HG03039 (cell line): ENCODE measurements at regions not wholly inside any gene's neighbourhood (a gene's known extent, or its start where the extent isn't known, plus 50 kb on each side); places are given as distances from the start of the nearest gene placed in this dataset.
"Not testable (repeated sequence)": the region's sequence is repeated elsewhere in the genome, so short reads cannot be mapped to it uniquely, and the experiment has no call there.

Experiments used
- ATAC-seq: cut with Tn5 transposase; IDR thresholded peaks from one replicate; pipeline ENCODE4 v1.9.1; 2021; ENCODE audit warnings: mild to moderate bottlenecking, moderate library complexity; ENCODE audit not compliant: unreplicated experiment

GRCh38 chr1:185477638-185478580, 160.9 kb upstream of the IVNS1ABP start:
- no peak for ATAC-seq

- no peak for ATAC-seq
Measured at GRCh38 chr1:185474440-185475149, 157.6 kb upstream of the IVNS1ABP start.

DNA sequence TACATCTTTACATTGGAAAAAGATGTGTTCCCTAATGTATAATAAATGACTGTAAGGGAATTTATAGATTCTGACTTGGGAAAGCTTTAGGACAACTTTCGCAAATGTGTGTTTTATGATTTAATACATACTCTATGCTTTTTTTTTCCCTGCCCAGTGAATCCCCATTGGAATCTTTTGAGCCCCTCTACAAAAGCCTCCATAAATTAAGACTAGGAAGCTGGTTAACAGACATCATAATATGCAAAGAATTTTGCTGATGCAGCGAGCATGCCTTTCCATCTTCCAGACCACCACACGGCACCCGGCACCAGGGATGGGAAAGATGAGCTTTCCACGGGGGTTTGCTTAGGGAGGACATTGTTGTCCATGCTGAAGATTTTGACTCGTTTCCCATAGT, 156.1 kb upstream of the IVNS1ABP start:
- ATAC-seq = no peak

DNA sequence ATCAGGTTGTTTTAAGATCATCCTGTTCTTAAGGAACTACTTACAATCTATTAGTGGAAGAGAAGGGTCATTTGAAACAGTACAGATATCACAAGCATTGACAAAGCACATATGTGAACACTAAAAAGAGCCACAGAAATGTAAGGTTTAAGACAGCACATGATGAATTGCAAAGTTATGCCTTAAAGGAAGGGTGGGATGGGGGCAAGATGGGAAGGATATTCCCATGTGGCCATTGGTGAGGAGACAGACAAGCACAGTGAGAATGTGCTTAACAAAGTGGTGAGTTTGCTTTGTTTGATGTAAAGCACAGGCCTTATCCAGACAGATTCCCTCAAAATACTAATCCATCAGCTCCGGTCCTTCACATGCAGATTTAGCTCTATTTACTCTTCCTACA, 151.6 kb upstream of the IVNS1ABP start:
- ATAC-seq = no peak

- ATAC-seq = no peak
Measured at GRCh38 chr1:185467122-185467521, 150.1 kb upstream of the IVNS1ABP start.

GRCh38 chr1:185464777-185465176, 147.7 kb upstream of the IVNS1ABP start:
- no peak for ATAC-seq

GRCh38 chr1:185463433-185463832, 146.4 kb upstream of the IVNS1ABP start:
- no peak for ATAC-seq

DNA sequence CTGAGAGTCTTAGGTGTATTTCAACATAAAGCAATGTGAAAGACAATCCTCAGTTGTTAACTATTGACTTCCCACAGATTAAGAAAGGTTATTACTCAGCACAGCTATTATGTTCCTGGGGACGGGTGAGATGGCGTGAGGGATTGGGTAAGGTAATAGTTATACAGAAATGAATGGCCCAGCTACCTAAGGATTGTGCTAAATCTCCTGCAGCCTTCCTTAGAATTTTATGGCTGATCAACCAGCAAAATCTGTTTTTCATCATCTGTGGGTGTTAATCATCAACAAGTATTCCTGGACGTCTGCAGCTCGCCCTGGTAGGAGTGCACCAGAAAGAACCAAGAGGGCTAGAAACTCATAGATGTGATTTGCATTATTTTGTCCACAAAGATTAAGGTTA, 146.0 kb upstream of the IVNS1ABP start:
- ATAC-seq = no peak

- not testable (repeated sequence) for ATAC-seq
Measured at GRCh38 chr1:185460723-185461122, 143.7 kb upstream of the IVNS1ABP start.

GRCh38 chr1:185459141-185459540, 142.1 kb upstream of the IVNS1ABP start:
- ATAC-seq = no peak

- no peak for ATAC-seq
Measured at GRCh38 chr1:185458670-185459069, 141.6 kb upstream of the IVNS1ABP start.

GRCh38 chr1:185453496-185454192, 136.6 kb upstream of the IVNS1ABP start:
- ATAC-seq = no peak

GRCh38 chr1:185450917-185451316, 133.9 kb upstream of the IVNS1ABP start:
- ATAC-seq = no peak

GRCh38 chr1:185450060-185450788, 133.2 kb upstream of the IVNS1ABP start:
- no peak for ATAC-seq

DNA sequence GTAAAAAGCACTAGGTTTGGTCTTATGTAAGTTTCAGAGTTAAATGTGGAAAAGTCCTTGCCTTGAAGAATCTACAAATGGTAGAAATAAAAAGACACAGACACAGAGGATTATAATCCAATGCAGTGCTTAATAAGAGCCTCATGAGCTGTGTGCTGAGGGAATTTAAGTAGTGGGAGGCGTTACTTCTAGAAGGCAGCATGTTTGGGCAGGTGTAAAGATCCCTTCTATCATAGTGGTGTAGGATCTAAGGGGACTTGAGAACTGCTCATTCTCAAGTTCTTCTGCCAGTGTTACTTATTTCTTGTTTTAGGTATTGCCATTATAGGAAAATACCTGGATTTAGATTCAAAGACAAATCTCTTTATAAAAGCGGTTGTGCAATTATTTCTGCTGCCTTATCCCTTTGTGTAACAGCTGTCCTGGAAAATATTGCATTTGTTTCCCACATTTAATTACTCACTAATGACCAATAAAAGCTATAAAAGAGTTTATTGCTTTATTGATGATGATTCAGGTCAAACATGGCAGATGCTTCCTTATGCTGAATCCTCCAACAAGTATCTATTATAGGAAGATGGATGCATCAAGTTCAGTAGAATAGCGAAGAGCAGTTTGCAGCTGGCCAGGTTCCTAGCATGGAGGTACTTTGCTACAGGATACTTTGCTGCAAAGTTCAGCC, 132.5 kb upstream of the IVNS1ABP start:
- no peak for ATAC-seq

DNA sequence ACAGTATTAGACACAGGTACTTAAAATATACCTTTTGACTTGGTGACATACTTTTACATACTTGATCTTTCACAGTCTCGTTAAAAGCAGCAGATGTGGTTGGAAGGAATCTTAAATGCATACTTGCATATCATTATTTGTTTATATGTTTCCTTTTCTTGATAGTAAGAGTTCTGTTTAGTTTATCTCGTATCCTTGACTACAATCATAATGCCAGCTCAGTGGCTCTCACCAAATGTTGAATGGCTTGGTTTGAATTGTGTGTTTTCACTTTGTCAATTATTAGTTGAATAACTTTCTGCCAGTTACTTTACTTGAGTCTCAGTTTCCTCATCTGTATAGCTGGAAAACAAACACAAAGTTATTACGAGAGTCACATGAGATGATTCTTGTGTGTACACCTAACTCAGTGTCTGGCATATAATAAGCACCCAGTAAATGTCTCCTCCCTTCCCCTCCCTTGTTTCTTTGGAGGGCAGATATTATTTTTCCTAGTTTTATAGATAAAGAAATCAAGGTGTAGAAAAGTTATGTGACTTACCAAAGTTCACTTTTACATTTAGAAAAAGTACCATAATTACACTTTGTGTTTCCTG, 131.6 kb upstream of the IVNS1ABP start:
- no peak for ATAC-seq

- no peak for ATAC-seq
Measured at GRCh38 chr1:185446131-185446530, 129.1 kb upstream of the IVNS1ABP start.

DNA sequence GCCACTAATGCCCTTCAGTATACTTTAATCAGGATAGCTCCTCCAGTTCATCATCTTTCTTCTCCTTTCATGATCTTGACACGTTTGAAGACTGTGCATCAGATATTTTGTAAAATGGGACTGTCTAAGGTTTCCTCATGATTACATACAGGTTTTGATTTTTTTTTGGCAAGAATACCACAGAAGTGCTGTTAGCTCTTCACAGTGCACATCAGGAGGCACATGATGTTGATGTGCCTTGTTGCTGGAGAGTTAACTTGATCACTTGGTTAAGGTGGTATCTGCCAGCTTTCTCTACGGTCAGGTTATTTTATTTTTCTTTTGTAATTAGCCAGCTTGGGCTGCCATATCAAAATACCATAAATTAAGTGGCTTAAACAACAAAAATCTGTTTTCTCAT, 128.6 kb upstream of the IVNS1ABP start:
- ATAC-seq = no peak

DNA sequence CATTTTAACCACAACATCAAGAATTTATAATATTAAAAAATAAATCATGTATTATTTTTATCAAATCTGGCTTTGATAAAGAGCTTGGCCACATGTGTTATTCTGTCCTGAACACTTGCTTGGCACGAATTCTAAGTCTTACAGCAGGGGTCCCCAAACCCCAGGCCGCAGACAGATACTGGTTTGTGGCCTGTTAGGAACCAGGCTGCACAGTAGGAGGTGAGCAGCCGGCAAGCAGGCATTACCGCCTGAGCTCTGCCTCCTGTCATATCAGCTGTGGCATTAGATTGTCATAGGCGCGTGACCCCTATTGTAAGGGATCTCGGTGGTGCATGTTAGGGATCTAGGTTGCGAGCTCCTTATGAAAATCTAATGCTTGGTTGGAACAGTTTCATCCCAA, 127.6 kb upstream of the IVNS1ABP start:
- ATAC-seq = no peak

GRCh38 chr1:185442050-185442449, 125.0 kb upstream of the IVNS1ABP start:
- no peak for ATAC-seq
